GM12875 (cell line): ENCODE measurements at regions not wholly inside any gene's neighbourhood (a gene's known extent, or its start where the extent isn't known, plus 50 kb on each side); places are given as distances from the start of the nearest gene placed in this dataset.

Source experiments
- H3K4me3 ChIP-seq: one replicate; pipeline ENCODE4 v1.5.1; 2011; ENCODE audit warnings: low read depth, low read length, control low read depth
- TF ChIP-seq, protein P1 (sequence below): IDR thresholded peaks from 2 replicates; pipeline ENCODE4 v1.5.1; 2011; ENCODE audit warnings: low read depth, mild to moderate bottlenecking, control low read depth, inconsistent platforms, low read length, moderate library complexity, borderline replicate concordance; ENCODE audit not compliant: insufficient read depth

DNA sequence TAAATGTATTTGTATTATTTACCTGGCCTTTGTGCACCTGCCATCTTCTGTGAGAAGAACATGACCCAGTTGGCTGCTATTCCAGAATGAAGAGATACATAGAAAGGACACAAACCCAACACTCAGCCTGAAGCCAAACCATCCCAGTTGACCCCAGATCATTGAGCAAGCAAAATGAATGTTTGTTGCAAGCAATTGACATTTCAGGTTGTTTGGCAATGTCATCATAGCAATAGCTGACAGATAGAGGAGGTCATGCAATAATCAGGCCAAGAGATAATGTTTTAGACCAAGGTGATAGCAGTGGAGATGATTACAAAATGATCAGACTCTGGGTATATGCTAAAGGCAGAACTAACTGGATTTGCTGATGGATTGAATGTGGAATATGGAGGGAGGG is 71.2 kb upstream of the TMEM164 start:
- H3K4me3 ChIP-seq, result no peak overlapping the region
- TF ChIP-seq, protein P1, sequence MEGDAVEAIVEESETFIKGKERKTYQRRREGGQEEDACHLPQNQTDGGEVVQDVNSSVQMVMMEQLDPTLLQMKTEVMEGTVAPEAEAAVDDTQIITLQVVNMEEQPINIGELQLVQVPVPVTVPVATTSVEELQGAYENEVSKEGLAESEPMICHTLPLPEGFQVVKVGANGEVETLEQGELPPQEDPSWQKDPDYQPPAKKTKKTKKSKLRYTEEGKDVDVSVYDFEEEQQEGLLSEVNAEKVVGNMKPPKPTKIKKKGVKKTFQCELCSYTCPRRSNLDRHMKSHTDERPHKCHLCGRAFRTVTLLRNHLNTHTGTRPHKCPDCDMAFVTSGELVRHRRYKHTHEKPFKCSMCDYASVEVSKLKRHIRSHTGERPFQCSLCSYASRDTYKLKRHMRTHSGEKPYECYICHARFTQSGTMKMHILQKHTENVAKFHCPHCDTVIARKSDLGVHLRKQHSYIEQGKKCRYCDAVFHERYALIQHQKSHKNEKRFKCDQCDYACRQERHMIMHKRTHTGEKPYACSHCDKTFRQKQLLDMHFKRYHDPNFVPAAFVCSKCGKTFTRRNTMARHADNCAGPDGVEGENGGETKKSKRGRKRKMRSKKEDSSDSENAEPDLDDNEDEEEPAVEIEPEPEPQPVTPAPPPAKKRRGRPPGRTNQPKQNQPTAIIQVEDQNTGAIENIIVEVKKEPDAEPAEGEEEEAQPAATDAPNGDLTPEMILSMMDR, result no peak

DNA sequence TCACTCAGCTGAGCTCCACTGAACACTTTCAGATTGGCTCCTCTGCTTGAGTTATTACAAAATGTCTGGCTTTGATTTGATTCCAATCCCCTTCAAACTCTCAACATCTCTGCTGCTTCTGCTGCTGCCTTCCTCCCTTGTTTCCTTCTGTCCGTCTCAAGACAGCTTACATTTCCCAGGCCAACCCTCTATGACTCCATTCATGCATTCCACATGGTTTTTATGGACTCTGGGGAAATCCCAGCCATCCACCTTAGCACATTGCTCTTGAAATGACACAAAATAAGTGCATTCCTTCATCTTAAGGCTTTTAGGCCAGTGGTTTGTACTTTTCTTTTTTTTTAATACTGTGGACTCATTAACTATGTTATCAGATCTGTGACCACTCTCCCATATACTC is 68.5 kb upstream of the TMEM164 start:
- H3K4me3 ChIP-seq, result no peak overlapping the region
- TF ChIP-seq, protein P1, result no peak

DNA sequence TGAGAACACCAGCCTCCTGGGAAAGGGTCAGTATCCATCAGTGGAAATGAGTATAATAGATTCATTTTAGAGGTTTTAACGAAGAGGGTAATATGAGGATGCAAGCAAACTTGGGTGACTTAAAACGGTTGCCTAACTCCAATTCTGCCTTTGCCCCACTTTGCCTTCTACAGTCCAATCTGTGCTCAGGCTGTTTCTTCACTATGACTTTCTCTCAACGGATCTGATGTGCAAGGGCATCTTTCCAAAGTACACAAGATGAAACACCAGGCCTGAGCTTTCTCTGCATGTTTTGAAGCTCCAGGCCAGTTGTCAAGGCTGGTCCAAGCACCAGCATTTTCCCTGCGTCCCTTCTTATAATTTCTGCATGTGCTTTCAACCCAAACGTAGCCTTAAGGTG is 68.0 kb upstream of the TMEM164 start:
- TF ChIP-seq, protein P1, result no peak
- H3K4me3 ChIP-seq, result no peak overlapping the region

DNA sequence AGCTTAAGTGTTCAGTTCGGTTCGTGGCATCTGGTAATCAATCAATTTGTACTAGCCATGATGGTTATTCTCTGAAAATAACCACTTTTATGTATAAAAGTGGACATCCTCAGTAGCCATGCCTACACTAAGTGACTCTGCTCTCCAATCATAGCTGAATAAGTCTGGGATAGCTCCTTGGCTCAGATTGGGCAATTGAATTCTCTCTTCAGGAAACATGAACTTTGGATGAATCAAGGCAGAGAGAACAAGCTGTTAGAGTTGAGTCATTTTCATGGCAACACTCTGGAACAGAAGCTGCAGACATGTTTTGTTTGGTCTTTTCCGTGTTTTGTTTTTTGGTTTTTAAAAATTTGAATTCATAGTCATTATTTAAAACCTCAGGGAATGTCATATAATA is 66.8 kb upstream of the TMEM164 start:
- TF ChIP-seq, protein P1, result no peak
- H3K4me3 ChIP-seq, result no peak overlapping the region

DNA sequence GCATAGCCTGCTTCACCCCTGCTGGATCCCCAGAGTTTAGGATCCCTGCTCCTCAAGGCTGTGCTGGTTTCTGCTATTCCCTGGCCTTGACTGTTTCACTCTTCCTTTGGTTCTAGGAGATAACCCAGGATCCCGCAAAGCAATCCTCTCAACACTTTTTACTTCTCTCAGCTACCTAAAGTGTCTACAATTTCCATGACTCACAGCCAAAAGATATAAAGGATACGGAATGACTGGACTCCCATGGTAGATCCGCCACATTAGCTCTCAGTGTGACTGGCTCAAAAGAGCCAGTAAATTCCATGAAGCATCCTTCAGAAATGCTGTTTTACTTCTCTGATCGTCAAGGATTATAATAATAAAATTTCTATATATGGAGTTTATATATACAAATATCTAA is 66.3 kb upstream of the TMEM164 start:
- TF ChIP-seq, protein P1, result no peak

DNA sequence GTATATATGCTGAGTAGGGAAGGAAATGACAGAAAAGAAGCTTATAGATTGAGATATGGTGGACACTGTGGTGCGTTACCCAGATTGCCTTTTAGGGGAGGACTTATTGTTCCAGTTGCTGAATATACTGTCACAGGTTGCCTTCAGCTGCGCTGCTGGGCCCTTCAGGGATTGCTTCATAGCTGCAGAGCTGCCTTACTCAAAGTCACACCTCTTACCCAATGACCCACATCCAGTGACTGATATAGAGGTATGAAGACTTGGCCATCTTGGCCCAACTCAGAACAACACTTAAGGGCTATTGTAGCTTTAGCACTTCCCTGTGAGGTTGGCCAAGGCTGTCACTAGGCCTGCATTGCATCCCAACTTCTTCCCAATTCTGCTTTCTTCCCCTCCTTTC is 63.4 kb upstream of the TMEM164 start:
- TF ChIP-seq, protein P1, result no peak
- no peak overlapping the region for H3K4me3 ChIP-seq

More for the DNA sequence above, 66.3 kb upstream of the TMEM164 start:
- H3K4me3 ChIP-seq, result no peak overlapping the region

DNA sequence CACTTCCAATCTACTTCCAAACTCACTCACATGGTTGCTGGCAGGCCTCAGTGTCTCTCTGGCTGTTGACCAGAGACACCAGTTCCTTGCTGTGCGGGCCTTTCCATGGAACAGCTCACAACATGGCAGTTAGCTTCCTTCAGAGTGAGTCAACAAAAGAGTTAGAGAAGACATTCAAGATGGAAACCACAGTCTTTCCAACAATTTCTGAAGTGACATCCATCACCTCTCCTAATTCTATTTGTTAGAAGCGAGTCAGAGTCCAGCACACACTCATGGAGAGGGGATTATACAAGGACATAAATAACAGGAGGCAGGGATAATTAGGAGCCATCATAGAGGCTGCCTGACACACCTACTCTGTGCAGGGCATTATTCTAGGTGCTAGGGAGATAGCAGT is 62.5 kb upstream of the TMEM164 start:
- TF ChIP-seq, protein P1, result no peak

More for the DNA sequence above, 62.5 kb upstream of the TMEM164 start:
- no peak overlapping the region for H3K4me3 ChIP-seq
